ENCODE measurements at regions not wholly inside any gene's neighbourhood (a gene's known extent, or its start where the extent isn't known, plus 50 kb on each side); places are given as distances from the start of the nearest gene placed in this dataset. TPM values are rescaled to one million over a fixed set of nuclear protein-coding genes. Genes with fewer than 3 reads are reported as not detected.

- DNase-seq (ENCODE audit: low read depth) = no peak
- H3K4me3 ChIP-seq (ENCODE audit: low read depth, low read length) = no peak overlapping the region
- TF ChIP-seq CTCF (IDR thresholded peaks at IDR 0.05; ENCODE audit: insufficient read depth, low read depth, low read length) = no peak
Measured at GRCh38 chr1:227378871-227379554, 60.7 kb upstream of the CDC42BPA start.

DNA sequence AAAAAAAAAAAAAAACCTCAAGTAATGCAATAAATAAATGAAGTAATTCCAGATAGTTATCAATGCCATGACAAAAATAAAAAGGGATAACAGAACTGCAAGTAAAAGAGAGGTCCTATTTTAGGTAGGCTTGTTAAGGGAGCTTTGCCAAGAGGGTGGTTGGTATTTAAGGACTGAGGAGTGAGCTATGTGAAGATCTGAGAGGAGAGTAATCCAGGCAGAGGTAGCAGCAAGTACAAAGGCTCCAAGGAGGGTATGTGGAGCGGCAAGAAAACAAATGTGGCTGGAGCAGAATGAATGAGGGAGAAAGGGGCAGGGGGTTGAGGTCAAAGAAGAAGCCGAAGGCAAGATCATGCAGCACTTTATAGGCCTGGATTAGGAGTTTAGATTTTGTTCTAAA is 59.9 kb upstream of the CDC42BPA start:
- no peak for TF ChIP-seq CTCF (IDR thresholded peaks at IDR 0.05; ENCODE audit: insufficient read depth, low read depth, low read length)
- no peak for DNase-seq (ENCODE audit: low read depth)
- H3K4me3 ChIP-seq (ENCODE audit: low read depth, low read length) = no peak overlapping the region

- H3K4me3 ChIP-seq (ENCODE audit: low read depth, low read length) = no peak overlapping the region
- TF ChIP-seq CTCF (IDR thresholded peaks at IDR 0.05; ENCODE audit: insufficient read depth, low read depth, low read length) = no peak
- DNase-seq (ENCODE audit: low read depth) = no peak
Measured at GRCh38 chr1:227374846-227375245, 56.6 kb upstream of the CDC42BPA start.

DNA sequence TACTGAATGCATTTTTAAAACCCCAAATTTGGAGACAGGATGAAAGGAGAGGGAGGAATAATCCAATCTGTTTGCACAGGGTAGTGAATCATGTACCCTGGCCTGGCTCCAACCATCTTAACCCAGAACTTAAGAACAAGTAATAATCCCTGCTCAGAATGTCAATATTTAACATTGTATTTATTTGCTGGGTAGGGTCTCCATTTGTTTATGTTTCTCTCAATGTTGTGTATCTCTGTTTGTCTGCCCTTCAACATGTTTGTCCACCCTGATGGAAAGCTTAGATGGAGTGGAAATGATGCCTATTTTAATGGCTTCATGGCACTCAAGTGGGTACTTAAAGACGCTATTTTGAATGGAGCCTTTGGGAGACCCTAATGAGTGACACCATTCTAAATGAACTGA is 54.4 kb upstream of the CDC42BPA start:
- no peak overlapping the region for H3K4me3 ChIP-seq (ENCODE audit: low read depth, low read length)
- TF ChIP-seq CTCF (IDR thresholded peaks at IDR 0.05; ENCODE audit: insufficient read depth, low read depth, low read length) = no peak
- DNase-seq (ENCODE audit: low read depth) = peak; percentile 39

GRCh38 chr1:227370533-227371254 is 52.4 kb upstream of the CDC42BPA start:
- H3K4me3 ChIP-seq (ENCODE audit: low read depth, low read length) = no peak overlapping the region
- no peak for TF ChIP-seq CTCF (IDR thresholded peaks at IDR 0.05; ENCODE audit: insufficient read depth, low read depth, low read length)
- DNase-seq (ENCODE audit: low read depth) = no peak

DNA sequence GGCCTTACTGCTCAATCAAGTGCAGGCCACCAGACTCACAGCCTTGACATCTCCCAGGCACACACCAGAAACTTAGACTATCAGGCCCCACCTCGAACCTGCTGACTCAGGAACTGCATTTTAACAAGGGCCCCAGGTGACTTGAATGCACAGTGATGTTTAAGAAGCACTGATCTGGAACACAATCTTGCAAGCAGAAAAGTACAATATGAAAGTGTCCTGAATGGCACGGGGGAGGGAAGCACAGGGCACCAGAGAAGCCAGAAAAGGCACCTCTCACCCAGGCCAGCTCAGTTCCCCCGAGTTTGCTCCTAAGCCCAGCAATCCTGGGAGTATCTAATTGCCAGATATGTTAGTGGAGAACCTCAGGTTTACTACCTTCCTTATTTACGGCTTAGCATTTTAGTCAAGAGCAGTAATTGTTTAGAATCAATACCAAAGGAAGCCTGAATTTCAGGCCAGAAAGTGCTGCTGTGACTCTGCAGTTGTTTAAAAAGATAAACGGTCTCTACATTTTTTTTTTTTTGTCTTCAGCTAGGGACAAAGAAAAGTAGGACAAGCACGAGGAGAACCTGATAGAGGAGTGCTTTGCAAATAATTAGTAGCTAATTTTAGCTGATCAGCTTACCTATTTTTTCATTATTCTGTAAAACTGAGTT is 50.9 kb upstream of the CDC42BPA start:
- no peak for DNase-seq (ENCODE audit: low read depth)
- no peak overlapping the region for H3K4me3 ChIP-seq (ENCODE audit: low read depth, low read length)
- no peak for TF ChIP-seq CTCF (IDR thresholded peaks at IDR 0.05; ENCODE audit: insufficient read depth, low read depth, low read length)

Small RNA genes in the stretch of these regions (small RNA-seq; reads per million reads assigned to genes)
- gene AL451054.2 (not detected), gene BTF3P9 (not detected)
